BE2C (cell line): ENCODE measurements at regions not wholly inside any gene's neighbourhood (a gene's known extent, or its start where the extent isn't known, plus 50 kb on each side); places are given as distances from the start of the nearest gene placed in this dataset.

ENCODE experiments used
- DNase-seq: peaks from one replicate; pipeline ENCODE4 v3.0.0-alpha.2; 2020
- H3K27me3 ChIP-seq: fragments of 250-450 bp; sonication (Bioruptor Pico); 2 replicates; pipeline ENCODE4 v1.5.1; 2020; ENCODE audit warnings: mild to moderate bottlenecking
- H3K36me3 ChIP-seq: fragments of 250-450 bp; sonication (Bioruptor Pico); 2 replicates; pipeline ENCODE4 v1.5.1; 2020; ENCODE audit warnings: mild to moderate bottlenecking
- H3K4me1 ChIP-seq: fragments of 250-450 bp; sonication (Bioruptor Pico); 2 replicates; pipeline ENCODE4 v1.5.1; 2020
- H3K4me3 ChIP-seq: 2 replicates; pipeline ENCODE4 v1.5.1; 2011; ENCODE audit warnings: low read depth, low read length
- H3K9me3 ChIP-seq: fragments of 250-450 bp; sonication (Bioruptor Pico); 2 replicates; pipeline ENCODE4 v1.5.1; 2020
- TF ChIP-seq, protein P1 (sequence below): IDR thresholded peaks from 2 replicates; pipeline ENCODE4 v1.5.1; 2012; ENCODE audit warnings: mild to moderate bottlenecking, low read depth, low read length

DNA sequence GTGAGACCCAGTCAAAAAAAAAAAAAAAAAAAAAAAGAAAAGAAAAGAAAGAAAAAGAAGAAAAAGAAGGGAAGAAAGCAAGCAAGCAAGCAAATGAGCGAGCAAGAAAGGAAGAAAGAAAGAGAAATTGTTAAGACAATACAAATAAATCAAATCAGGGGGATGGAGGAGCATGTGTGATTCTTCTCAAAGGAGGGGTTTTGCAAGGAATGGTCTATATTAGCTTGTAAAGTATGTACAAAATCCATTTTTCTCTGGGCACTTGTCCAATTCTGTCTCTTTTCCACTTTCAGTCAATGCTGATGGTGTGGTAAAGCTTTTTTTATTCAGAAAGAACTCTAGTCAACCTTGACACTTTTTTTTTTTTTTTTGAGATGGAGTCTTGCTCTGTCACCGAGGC is 133.7 kb upstream of the TNFAIP3 start:
- H3K9me3 ChIP-seq: no peaks in the 10 kb centered on the region
- TF ChIP-seq, protein P1, sequence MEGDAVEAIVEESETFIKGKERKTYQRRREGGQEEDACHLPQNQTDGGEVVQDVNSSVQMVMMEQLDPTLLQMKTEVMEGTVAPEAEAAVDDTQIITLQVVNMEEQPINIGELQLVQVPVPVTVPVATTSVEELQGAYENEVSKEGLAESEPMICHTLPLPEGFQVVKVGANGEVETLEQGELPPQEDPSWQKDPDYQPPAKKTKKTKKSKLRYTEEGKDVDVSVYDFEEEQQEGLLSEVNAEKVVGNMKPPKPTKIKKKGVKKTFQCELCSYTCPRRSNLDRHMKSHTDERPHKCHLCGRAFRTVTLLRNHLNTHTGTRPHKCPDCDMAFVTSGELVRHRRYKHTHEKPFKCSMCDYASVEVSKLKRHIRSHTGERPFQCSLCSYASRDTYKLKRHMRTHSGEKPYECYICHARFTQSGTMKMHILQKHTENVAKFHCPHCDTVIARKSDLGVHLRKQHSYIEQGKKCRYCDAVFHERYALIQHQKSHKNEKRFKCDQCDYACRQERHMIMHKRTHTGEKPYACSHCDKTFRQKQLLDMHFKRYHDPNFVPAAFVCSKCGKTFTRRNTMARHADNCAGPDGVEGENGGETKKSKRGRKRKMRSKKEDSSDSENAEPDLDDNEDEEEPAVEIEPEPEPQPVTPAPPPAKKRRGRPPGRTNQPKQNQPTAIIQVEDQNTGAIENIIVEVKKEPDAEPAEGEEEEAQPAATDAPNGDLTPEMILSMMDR: no peak
- H3K4me3 ChIP-seq: no peak overlapping the region

DNA sequence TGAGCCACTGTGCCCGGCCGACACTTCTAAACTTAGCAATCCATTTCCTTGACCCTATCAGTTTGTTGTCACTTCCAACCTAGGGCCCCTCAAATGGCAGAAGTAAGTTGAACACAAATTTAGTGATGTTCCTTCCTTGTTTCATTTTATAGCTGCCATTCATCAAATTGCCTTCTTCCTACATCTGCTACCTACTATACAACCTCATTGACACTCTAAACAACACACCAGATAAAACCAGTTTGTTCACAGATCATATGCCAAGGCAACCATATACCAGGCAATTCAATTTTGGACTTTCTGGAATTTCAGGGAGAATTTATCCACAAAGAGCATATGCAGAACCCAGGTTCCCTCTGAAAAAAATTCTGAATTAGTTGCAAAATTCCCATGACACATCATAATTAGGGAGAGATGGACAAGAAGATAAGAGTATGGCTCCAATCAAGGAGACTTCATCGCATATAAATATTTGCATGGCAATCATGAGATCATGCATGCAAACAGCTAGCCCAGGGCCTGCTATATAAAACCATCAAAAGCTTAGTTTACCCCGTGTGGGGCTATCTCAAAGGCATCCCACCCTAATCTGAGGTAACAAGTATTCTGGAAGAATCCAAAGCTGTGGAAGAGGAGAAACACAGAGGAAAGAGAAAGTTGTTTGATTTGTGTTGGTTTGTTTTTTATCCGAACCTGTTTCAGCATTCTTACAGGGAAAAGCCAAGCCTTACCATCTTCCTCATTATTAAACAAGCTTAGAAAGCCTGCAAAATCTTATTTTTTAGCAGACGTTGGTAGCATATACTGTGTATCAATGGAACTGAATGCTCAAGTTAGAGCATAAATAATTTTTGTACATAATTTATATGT is 132.8 kb upstream of the TNFAIP3 start:
- Histone ChIP-seq H3K4me1 (no peaks in the 10 kb centered on the region), H3K4me3 (no peak overlapping the region), H3K36me3 (no peaks in the 10 kb centered on the region), H3K9me3 (no peaks in the 10 kb centered on the region), H3K27me3 (no peaks in the 10 kb centered on the region)
- TF ChIP-seq, protein P1: no peak
- DNase-seq: no peak

More for the DNA sequence above, 133.7 kb upstream of the TNFAIP3 start:
- no peaks in the 10 kb centered on the region for H3K27me3 ChIP-seq
- H3K36me3 ChIP-seq: no peaks in the 10 kb centered on the region
- no peaks in the 10 kb centered on the region for H3K4me1 ChIP-seq
- no peak for DNase-seq

DNA sequence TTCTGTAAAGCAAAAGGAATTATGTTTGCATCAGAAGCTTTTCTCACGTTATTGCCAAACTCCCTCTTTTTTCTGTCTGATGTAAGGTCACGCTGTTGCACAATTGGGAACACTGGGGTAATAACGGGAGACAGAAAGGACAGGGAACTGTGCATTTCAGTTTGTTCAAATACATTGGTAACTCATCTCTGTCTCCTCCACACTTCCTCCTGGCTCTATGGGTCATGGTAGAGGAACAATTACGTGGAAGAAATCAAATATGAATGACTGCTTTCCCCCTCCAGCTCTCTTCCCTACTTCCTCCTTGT is 132.2 kb upstream of the TNFAIP3 start:
- H3K36me3 ChIP-seq: no peaks in the 10 kb centered on the region
- no peak for DNase-seq
- H3K4me1 ChIP-seq: no peaks in the 10 kb centered on the region
- H3K4me3 ChIP-seq: no peak overlapping the region
- H3K9me3 ChIP-seq: no peaks in the 10 kb centered on the region
- H3K27me3 ChIP-seq: no peaks in the 10 kb centered on the region
- TF ChIP-seq, protein P1: no peak

DNA sequence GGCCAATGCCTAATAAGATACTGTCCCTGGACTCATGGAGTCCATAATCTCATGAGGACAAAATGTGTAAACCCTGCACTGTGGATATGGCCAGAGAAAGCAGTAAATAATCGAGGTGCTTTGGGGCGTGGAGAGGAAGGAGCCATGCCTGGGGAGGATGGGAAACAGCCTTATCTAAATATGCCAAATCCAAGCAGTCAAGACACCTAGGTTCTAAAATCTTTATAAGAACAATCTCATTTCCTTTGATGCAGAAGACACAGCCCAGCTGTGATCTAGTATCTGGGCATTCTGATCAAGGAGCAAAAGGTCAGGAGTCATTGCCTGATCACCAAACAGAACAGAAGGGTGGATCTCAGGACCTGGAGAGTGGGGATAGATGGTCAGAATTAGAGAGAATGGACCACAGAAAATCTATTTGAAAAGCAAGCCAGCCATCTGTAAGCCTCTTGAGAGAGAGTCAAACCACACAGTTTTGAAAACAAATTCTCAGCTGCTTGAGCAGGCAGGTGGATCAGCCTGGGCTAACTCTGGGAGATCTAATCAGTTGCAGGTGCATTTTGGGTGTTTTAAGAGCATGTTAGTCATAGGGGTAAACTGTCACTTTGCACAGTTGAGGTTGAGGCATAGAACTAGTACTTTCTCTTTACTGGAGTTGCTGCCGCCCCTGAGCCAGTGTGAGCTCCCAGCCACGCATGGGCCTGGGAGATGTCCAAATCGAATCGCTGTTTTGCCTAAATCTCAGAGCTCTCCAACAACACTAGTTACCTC is 130.8 kb upstream of the TNFAIP3 start:
- no peaks in the 10 kb centered on the region; the same call in 1 of the 2 replicates for H3K27me3 ChIP-seq
- TF ChIP-seq, protein P1: no peak
- no peaks in the 10 kb centered on the region for H3K9me3 ChIP-seq
- DNase-seq: no peak
- no peaks in the 10 kb centered on the region for H3K4me1 ChIP-seq
- no peak overlapping the region for H3K4me3 ChIP-seq
- no peaks in the 10 kb centered on the region for H3K36me3 ChIP-seq

DNA sequence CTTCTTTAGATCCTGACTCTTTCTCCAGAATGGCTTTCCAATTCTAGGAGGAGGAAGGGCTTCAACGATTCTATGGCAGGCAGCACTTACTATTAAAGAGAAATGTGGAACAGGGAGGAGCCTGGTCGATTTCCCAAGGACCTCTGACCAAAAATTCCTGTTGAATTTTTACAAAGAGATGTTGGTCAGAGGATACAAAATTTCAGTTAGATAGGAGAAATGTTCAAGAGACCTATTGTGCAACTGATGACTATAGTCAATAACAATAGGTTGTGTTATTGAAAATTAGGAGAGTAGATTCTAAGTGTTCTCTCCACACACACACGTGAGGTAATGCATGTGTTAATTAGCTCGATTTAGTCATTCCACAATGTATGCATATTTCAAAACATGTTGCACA is 130.1 kb upstream of the TNFAIP3 start:
- no peak for DNase-seq
- no peaks in the 10 kb centered on the region; the same call in 1 of the 2 replicates for H3K27me3 ChIP-seq
- H3K4me3 ChIP-seq: no peak overlapping the region
- H3K9me3 ChIP-seq: no peaks in the 10 kb centered on the region
- TF ChIP-seq, protein P1: no peak
- no peaks in the 10 kb centered on the region for H3K4me1 ChIP-seq
- no peaks in the 10 kb centered on the region for H3K36me3 ChIP-seq
